ENCODE measurements at regions not wholly inside any gene's neighbourhood (a gene's known extent, or its start where the extent isn't known, plus 50 kb on each side); places are given as distances from the start of the nearest gene placed in this dataset.
"Not testable (repeated sequence)": the region's sequence is repeated elsewhere in the genome, so short reads cannot be mapped to it uniquely, and the experiment has no call there.

- not testable (repeated sequence) for TF ChIP-seq CTCF, EZH2, EZH2phosphoT487 (IDR thresholded peaks at IDR 0.05)
Measured at GRCh38 chr20:26008026-26008425, 311.4 kb upstream of the ZNF337 start.
